GM19240 (cell line): ENCODE measurements at regions not wholly inside any gene's neighbourhood (a gene's known extent, or its start where the extent isn't known, plus 50 kb on each side); places are given as distances from the start of the nearest gene placed in this dataset.

Experiments used
- DNase-seq: peaks from one replicate; pipeline ENCODE4 v3.0.0; 2011; ENCODE audit warnings: low spot score; ENCODE audit not compliant: insufficient read length

DNA sequence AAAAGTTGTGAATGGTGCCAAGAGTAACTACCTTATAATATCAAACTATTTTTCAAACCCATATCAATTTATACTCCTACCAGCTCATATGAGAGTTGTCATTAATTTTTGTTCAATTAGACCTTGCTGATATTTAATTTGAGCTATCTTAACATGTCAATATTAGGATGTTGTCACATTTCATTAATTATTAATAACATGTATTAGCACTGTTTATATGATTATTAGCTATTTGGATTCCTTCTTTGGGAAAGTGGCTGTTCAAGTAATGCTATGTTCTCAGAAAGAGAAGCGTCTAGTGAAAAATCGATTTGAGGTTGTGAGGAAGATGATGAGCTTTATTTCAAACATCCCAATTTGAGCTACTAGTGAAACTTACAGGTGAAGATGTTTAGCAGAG, 620.2 kb downstream of the KCNJ3 start:
- DNase-seq: no peak

DNA sequence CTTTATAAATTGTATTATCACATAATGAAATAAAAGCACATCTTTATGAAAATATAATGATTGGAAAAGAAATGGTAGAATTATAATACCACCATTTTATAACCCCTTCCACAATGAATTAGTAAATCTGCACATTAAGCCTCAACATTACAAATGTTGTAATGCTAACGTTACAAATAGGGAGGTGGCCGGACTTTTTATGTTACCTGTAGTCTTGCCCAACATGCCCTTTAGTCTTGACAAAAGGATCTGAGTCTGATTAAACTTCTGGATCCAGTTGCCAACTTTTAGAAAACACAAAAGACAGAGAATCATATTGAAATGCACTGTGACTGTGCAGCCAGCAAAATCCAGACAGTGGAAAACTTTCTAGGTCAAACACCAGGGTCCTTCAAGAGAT, 617.3 kb downstream of the KCNJ3 start:
- DNase-seq: no peak

DNA sequence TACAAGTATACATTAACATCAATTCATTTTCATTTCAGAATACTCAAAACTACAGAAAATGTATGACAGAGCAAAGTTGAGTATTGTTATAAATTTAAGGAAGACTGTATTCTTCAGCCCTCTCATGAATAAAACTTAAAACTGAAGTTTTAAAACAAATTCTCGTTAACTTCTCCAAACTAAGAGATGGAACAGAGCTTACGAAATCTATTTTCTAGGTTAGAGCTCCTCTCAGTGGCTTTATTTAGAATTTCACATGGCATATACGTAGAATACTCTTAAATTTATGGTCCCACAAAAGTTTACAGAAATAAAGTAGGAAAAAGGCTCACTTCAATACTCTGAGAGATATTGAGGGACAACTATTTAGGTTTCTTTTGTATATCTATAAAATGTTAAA, 612.1 kb downstream of the KCNJ3 start:
- no peak for DNase-seq

DNA sequence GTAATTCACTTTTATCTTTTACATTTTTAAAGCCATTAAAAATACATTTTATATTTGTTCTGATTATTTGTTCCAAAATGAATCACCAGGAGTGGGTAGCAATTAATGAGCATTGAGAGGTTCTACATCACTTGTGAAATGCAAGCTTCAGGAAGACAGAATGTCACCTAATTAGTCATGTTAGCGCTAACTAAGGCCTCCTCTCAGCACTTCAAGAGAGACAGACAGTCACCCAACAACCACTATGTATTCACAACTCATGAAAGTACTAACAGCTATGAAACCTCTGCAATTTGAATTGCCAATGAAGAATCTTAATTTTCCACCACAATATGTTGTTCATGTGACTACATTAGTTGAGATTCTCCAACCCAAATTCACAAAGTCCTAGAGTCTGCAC, 611.0 kb downstream of the KCNJ3 start:
- no peak for DNase-seq

DNA sequence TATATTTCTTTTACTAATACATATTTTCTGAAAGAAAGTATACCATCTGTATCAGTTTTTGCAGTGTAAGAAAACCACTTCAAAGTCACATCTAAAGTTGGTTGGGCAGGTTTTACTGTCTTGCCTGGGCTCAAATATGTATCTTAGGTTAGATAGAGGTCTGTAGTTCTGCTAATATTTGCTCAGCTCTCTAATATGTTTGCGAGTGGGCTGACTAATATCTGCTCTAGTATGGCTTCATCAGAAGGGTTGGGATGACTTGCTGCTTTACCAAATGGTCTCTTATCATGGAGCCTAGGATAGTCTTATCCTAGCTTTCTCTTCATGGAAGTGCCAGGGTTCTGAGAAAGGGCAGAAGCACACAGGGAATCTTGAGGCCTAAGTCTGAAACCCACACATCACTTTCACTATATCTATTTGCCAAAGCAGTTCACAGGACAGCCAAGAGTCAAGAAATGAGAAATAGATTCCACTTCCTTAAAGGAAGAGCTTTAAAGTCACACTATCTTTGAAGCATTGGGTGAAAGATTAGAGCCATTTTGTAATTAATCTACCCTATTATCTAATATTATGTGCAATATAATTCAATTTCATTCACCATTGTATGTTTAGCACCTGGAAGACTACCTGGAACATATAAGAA, 610.0 kb downstream of the KCNJ3 start:
- DNase-seq: no peak

DNA sequence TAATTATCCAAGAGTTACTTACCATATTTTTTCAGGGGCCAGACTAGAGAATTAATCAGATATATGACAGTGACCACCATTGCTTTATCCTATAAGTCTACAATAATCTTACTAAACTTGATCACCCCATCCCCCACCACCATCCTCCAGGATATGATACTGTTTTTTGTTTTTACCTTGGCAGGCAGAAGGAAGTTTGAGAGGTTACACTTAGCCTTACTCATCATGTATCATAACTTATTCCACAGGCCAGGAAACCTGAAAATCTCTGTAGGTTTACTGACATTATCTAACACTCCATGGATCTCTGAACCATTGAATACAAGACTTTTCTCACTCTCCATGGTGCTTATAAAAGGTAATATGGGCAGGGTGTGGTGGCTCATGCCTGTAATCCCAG, 602.7 kb downstream of the KCNJ3 start:
- DNase-seq: no peak

DNA sequence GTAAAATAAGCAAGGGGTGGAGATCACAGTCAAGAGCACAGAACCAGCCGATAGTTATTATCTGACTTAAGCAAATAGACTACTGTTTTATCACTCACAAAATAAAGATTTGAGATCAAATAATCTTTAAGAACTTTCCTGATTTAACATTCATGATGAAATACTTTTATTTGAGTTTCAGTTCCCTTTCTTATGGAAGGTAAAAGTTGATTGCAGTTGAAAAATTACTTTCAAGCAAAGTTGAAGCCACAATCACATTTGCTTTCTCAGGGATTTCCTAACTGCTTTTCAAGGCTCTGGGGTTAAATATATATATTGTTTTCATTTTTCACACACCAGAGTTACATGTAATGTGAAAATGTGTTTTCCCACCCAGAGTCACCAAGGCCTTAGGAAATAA, 599.5 kb downstream of the KCNJ3 start:
- DNase-seq: no peak

DNA sequence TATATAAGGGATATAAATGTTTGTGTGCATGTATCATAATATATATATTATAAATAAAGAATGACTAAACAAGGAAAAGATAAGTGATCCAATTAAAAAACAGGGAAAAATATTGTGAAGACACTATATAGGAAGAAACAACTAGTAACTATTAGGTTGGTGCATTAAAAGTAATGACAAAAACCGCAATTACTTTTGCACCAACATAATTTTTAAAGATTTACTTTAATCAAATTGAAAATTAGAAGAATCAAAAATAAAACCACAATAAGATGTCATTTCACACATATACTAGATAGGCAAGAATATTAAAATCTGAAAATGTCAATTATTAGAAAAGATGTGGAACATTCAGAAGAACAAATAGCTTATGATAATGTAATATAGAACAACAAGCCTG, 595.9 kb downstream of the KCNJ3 start:
- no peak for DNase-seq

DNA sequence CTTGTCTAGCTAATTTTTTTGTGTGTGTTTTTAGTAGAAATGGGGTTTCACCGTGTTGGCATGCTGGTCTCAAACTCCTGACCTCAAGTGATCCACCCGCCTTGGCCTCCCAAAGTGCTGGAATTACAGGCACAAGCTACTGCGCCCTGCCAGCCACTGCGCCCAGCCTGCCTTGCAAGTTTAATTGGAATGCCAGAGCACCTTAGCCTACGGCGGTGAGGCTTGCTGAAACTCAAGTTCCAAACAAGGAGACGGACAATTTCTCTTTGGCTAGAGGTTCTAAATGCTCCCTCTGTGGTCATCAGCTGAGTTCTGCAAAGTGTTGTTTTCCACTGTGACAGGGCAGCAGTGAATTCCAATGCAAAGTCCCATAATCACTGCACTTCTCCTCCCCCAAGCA, 583.4 kb downstream of the KCNJ3 start:
- no peak for DNase-seq

DNA sequence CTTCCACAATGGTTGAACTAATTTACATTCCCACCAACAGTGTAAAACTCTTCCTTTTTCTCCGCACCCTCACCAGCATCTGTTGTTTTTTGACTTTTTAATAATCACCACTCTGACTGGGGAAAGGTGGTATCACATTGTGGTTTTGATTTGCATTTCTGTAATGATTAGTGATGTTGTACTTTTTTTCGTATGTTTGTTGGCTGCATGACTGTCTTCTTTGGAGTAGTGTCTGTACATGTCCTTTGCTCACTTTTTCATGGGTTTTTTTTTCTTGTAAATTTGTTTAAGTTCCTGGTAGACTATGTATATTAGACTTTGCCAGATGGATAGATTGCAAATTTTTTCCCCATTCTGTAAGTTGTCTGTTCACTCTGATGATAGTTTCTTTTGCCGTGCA, 574.8 kb downstream of the KCNJ3 start:
- DNase-seq: no peak

DNA sequence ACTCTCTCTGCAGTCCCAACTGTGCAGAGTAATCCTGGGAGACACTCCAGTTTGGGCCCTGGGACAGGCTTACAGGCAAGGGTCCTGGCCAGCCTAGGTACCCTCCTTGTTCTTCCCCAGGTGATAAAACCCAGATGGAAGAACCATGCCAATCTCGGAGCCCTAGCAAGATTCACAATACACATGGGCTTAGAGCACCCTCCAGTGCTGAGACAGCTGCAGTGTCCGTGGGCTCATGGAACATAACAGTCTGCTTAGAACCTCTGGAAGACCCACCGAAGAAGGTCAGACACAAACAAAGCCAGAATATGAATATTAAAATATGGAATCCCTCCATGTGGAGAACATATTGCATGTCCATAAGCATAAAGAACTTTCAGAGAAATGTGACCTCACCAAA, 568.1 kb downstream of the KCNJ3 start:
- no peak for DNase-seq

DNA sequence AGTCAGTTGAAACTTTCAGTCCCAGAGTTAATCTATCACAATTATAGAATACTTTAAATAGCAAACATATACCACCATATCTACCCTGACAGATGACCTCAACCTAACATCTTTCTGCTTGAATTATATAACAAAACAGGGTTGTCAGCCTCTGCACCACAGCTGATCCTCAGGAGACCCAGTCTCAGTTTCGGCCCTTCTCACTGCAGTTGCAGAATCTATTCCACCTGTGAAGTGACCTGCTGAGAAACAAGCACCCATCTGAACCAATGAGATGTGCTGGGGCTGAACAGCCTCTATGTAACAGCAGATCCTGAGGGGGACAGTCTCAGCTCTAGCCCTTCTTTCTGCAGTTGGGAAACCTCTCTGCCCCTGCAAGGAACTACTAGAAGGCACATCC, 567.6 kb downstream of the KCNJ3 start:
- no peak for DNase-seq

DNA sequence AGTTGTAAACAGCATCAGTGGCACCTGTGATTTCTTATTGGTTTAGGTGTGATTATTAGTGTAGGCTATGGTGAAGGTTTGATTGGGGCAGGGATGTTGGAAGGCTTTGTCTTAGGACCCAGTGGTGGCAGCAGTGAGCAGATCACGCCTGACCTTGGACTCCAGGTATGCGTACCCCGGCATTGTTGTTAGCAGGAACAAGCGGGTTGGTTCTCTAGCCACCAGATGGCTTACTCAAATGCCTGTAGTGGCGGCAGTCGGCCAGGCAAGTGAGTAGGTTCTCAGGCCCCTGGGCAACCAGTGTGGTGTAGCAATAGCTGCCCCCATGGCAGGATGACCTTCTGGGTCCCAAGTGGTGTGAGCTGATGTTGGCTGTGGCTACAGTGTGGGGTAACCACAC, 558.3 kb downstream of the KCNJ3 start:
- no peak for DNase-seq

DNA sequence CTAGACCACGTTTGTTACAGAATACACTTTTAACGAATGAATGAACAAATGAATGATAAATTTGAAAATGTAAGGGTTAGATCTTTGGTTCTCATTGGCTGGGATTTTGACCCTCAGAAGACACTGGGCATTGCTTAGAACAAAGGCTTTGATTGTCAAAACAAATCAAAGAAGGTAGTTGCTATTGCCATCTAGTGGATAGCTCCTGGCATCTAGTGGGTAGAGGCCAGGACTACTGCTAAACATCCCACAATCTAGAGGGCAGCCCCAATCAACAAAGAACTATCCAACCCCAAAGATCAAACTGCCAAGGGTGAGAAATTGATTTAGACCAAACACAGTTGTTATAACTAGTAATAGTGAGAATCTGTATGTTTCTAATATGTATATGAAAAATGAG, 552.3 kb downstream of the KCNJ3 start:
- no peak for DNase-seq

DNA sequence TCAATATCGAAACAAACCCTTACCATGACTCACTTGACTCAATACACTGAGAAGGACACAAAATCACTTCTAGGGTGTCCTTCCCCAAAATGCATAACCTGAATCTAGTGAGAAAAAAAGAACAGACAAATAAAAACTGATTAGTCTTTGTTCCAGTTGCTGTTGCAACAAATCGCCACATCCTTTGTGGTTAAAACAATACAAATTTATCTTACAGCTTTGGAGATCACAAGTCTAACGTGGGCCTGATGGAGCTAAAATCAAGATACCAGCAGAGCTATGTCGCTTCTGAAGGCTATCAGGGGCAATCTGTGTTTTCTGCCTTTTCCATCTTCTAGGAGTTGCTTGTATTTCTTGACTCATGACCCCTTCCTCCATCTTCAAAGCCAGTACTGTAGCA, 541.7 kb downstream of the KCNJ3 start:
- no peak for DNase-seq

DNA sequence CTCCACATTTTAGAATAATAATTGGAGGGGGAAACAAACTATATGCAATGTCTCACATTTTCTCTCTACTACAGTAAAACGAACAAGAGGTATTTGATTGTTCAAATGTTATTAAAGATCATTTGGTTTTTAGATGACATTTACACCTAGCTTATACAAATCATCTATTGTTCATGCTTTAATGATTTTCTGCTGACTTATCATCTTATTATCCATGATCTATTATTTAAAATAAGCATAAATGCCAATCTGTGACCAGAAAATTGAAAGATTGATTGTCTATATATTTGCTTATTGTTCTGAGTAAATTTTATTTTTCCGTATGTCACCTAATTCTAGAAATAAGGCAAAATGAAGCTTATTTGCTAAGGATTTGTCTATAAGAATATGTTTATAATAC, 537.2 kb downstream of the KCNJ3 start:
- no peak for DNase-seq

DNA sequence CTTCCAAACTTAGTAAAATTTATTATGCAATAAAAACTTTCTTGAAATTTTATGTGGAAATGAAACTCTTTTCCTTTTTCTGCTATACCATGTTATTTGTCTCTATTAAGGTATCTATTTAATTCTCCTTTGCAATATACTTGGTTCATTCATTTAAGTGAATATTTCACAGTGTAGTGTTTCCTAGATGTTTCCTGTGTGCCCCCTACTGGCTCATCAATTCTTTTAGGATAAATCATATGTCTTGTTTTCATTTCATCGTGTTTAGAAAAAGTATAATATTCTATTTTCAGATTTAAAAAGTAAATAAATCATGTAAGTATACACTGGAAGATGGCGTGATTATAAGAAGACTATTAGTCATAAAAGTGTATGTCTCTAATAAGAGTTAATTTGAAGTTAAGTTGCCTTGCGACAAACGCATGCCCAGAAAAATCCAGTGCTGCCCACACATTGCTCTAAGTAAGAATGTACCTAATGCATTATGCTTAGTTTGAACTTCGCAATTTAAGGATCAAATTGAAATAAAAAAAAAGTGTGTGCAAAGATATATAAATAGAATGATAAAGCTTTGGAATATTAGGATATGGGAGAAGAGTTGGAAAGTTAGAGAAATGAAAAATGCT, 525.4 kb downstream of the KCNJ3 start:
- no peak for DNase-seq

DNA sequence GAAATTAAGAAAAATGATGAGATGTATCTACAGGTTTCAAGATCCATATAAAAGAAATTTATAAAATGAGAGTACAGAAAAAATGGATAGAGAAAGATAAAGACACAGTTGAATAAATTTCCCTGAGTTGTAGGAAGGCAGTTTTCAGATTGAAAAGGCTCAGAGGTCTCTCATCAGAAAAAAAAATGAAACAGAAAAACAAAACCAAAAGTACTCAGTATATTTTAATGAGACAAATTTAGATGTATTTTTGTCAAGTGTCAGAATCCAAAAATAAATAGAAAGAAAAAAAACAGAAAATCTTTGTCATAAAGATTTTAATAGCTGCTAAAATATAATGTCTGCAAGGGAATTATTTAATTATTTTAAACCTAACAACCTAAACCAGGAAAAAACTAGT, 520.5 kb downstream of the KCNJ3 start:
- DNase-seq: no peak

DNA sequence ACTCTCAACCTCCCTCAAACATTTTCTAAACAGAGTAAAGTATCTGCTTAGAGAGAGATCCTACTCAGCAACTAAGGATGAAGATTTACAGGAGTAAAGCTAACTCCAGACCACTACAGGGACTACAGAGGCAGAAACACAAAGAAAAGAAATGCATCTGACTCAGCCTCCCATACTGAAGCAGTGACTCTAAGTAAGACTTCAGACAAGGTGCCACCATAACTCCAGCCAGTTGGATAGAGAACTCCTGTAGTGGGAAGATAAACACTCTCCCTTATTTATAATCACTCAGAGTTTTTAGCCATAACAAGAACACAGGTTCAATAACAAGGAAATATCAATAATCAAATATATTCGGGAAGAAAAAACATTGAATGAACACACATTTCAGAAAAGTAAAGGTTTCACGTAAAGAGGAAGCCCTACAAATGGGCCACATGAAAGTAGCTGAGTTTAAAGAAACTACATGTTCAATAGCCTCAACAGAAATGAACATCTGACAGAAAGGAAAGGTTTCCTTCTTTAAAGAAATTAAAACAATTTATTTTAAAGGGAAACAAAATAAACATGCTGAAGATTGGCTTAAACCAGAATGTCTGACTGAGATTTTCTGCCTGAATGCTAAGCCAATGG, 519.9 kb downstream of the KCNJ3 start:
- DNase-seq: no peak

DNA sequence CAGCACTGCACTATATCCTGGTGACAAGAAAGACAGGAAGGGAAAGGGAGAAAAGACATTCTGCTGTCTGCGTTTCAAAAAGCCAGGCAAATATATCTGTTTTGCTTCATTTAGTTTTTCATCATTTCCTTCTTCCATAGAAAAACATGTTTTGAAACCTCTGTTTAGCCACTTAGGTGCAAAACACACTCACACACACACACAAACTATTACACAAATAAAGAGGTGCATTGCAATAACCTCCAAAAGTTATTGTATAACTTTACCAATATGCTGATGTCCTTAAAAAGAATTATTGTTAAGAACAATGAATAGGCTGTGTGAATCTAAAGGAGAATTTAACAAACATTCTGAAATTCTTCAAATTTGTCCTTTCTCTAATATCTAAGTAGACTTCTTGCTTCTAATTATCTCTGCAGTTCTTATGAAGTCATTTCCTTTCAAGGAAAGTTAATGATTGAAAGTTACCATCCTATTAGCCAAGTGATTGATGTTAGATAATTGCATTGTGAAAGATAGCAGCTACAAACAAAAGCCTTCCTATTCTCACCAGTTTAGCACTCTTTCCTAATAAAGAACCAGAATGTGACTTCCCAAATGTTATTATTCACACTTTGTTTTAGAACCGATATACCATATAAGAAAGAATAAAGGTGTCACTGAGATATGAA, 516.7 kb downstream of the KCNJ3 start:
- DNase-seq: no peak

DNA sequence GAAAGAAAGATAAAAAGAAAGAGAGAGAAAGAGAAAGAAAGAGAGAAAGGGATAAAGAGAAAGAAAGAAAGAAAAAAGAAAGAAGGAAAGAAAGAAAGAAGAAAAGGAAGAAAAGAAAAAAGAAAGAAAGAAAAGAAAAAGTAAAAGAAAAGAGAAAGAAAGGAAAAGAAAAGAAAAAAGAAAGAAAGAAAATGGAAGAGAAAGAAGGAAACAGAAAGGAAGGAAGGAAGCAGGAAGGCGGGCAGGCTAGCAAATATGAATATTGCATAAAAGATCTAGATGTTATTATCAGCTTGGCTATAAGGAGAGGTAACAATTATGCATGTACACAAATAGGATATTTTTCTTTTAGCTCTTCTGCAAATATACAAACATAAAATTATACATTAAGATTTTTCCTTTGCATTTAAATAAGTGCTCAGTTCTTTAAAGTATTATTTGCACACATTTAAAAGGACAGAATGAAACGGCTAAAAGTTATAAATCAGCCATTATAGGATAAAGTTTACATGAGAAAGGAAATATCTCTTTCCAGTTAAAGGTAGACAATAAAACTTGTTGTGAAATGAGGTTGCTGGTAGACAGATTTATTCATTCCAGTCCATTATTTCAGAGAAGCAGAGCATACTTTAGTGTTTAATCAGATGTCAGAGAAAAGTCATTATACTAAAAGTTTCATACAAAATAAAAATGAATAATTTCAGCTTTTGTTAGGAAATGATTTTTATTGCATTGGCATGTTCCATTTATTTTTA, 511.4 kb downstream of the KCNJ3 start:
- no peak for DNase-seq

DNA sequence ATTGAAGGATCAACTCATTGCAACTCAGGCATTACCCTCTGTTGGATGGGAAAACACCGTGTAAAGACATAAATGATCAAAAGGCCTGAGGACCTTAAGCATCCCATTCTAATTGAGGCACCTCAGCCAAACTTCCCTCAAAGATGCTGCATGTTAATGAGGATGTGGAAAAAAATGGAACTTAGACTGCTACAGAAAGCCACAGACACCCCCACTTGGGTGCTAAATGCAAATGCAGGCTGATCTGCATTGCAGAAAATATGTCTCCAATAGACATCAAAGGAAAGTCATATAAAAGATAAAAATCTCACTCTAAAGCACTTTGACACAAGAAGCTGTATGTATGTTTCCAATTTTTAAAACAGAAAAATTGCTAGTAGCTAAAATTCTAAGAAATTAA, 504.7 kb downstream of the KCNJ3 start:
- no peak for DNase-seq
